ENCODE measurements at regions not wholly inside any gene's neighbourhood (a gene's known extent, or its start where the extent isn't known, plus 50 kb on each side); places are given as distances from the start of the nearest gene placed in this dataset.

DNA sequence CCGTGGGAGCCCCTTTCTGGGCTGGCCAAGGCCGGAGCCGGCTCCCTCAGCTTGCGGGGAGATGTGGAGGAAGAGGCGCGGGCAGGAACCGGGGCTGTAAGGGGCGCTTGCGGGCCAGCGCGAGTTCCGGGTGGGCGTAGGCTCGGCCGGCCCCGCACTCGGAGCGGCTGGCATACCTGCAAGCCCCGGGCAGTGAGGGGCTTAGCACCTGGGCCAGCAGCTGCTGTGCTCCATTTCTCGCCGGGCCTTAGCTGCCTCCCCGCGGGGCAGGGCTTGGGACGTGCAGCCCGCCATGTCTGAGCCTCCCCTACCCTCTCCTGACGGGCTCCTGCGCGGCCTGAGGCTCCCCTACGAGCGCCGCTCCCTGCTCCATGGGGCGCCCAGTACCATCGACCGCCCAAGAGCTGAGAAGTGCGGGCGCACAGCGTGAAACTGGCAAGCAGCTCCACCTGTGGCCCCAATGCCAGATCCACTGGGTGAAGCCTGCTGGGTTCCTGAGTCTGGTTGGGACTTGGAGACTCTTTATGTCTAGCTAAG, 82.8 kb upstream of the E2F3 start:
- in situ Hi-C loops (cut with MboI; ENCODE audit: low sequenced_read_pairs, unreplicated experiment) = no loop called here
- DNase-seq (ENCODE audit: low spot score) = no peak
- TF ChIP-seq, protein P1, sequence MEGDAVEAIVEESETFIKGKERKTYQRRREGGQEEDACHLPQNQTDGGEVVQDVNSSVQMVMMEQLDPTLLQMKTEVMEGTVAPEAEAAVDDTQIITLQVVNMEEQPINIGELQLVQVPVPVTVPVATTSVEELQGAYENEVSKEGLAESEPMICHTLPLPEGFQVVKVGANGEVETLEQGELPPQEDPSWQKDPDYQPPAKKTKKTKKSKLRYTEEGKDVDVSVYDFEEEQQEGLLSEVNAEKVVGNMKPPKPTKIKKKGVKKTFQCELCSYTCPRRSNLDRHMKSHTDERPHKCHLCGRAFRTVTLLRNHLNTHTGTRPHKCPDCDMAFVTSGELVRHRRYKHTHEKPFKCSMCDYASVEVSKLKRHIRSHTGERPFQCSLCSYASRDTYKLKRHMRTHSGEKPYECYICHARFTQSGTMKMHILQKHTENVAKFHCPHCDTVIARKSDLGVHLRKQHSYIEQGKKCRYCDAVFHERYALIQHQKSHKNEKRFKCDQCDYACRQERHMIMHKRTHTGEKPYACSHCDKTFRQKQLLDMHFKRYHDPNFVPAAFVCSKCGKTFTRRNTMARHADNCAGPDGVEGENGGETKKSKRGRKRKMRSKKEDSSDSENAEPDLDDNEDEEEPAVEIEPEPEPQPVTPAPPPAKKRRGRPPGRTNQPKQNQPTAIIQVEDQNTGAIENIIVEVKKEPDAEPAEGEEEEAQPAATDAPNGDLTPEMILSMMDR (IDR thresholded peaks at IDR 0.05; ENCODE audit: borderline replicate concordance, control extremely low read depth, extremely low read depth, insufficient read depth, missing control alignments) = no peak

- peak; percentile 83 for DNase-seq (ENCODE audit: low spot score)
- in situ Hi-C loops (cut with MboI; ENCODE audit: low sequenced_read_pairs, unreplicated experiment) = no loop called here
- TF ChIP-seq, protein P1 (IDR thresholded peaks at IDR 0.05; ENCODE audit: borderline replicate concordance, control extremely low read depth, extremely low read depth, insufficient read depth, missing control alignments) = no peak
These were observed 81.9 kb upstream of the E2F3 start for GRCh38 chr6:20319520-20320357.

GRCh38 chr6:20325641-20326421, 75.8 kb upstream of the E2F3 start:
- TF ChIP-seq, protein P1 (IDR thresholded peaks at IDR 0.05; ENCODE audit: borderline replicate concordance, control extremely low read depth, extremely low read depth, insufficient read depth, missing control alignments) = no peak
- in situ Hi-C loops (cut with MboI; ENCODE audit: low sequenced_read_pairs, unreplicated experiment) = no loop called here
- DNase-seq (ENCODE audit: low spot score) = no peak

- no peak for DNase-seq (ENCODE audit: low spot score)
- TF ChIP-seq, protein P1 (IDR thresholded peaks at IDR 0.05; ENCODE audit: borderline replicate concordance, control extremely low read depth, extremely low read depth, insufficient read depth, missing control alignments) = no peak
- in situ Hi-C loops (cut with MboI; ENCODE audit: low sequenced_read_pairs, unreplicated experiment) = no loop called here
These were observed 75.3 kb upstream of the E2F3 start for GRCh38 chr6:20326422-20326728.

DNA sequence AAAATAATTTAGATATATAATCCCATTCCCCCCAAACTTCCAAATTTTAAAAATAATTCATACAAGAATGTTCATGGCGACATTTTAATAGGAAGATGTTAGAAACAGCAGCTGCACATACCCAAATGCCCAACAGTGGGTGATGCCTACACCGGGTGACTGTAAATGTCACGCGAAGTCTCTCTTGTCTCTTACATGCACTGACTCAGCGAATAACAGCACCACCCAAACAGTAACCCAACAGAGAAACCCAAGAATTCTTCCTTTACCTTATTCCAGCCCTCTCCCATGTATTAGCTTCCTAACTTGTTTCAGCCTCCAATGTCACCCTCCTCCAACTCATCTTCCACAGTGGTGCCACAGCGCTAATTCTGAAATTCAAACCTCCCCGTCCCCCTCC, 74.5 kb upstream of the E2F3 start:
- DNase-seq (ENCODE audit: low spot score) = no peak
- TF ChIP-seq, protein P1 (IDR thresholded peaks at IDR 0.05; ENCODE audit: borderline replicate concordance, control extremely low read depth, extremely low read depth, insufficient read depth, missing control alignments) = no peak
- in situ Hi-C loops (cut with MboI; ENCODE audit: low sequenced_read_pairs, unreplicated experiment) = no loop called here

DNA sequence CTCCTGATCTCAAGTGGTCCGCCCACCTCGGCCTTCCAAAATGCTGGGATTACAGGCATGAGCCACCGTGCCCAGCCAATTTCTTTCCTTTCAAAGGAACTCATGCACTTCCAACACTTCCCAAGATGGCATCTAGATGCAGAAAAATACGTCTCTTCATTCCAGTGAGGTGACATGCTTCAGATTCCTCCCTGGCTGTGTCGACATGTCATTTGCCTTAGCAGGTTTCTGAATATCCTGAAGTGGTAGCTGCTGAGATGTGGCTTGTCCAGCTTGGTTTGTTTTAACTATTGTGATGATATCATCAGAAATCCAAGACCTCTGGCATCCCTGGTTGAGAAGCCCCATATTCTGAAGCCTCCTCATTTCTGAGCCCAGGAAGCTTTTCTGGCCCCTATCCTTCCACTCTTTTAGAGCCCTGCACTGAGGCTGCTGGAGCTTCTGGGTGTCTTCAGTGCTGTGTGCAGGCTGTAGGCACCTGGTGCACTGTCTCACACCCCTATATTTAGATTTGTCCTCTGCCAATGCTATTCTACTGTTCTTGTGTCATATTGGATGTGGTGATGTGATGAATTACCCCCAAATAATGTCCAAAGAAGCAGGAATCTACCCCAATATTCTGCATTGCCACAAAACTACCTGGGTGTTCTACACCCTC, 73.3 kb upstream of the E2F3 start:
- no peak for DNase-seq (ENCODE audit: low spot score)
- TF ChIP-seq, protein P1 (IDR thresholded peaks at IDR 0.05; ENCODE audit: borderline replicate concordance, control extremely low read depth, extremely low read depth, insufficient read depth, missing control alignments) = no peak
- in situ Hi-C loops (cut with MboI; ENCODE audit: low sequenced_read_pairs, unreplicated experiment) = no loop called here

Measured in GM13976 (cell line).